Stomach (tissue), 4 donors: ENCODE measurements at regions not wholly inside any gene's neighbourhood (a gene's known extent, or its start where the extent isn't known, plus 50 kb on each side); places are given as distances from the start of the nearest gene placed in this dataset.

Source experiments
- CTCF ChIP-seq, 7 experiments: fragments of 450-650 bp in 4 of 7; fragments of 200-600 bp in 3 of 7; sonication (generic) in 3 of 7; IDR thresholded peaks; one replicate each; pipeline ENCODE4 v1.5.1; 2016 to 2019; ENCODE audit warnings: antibody characterized with exemption in 7 of 7, control low read depth in 2 of 7, mild to moderate bottlenecking in 1 of 7
- POLR2A ChIP-seq, 4 donors: fragments of 450-650 bp; IDR thresholded peaks; one replicate each; pipeline ENCODE4 v1.6.1; 2016; ENCODE audit warnings: antibody characterized with exemption in 4 of 4, control low read depth in 2 of 4, mild to moderate bottlenecking in 1 of 4, moderate library complexity in 1 of 4
- POLR2AphosphoS5 ChIP-seq, 3 donors: sonication (generic); formaldehyde crosslinking; IDR thresholded peaks; one replicate each; pipeline ENCODE4 v1.6.1; 2016; ENCODE audit warnings: antibody characterized with exemption in 3 of 3

DNA sequence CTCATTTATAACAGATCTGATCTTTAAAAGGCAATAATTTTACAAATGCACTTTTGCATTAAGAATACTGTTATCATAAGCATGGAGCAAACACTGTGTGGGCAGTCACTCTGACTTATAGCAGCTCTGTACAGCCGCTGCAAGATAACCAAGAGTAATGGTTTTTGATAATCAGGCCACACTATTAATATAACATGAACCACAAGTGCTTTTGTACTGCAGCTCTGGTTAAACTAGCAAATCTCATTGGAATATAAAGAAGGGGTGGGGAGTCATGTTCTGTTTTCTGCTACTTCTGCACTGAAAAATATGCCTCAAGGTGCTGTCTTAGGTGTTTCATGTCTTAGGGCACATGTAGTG lies 357.4 kb downstream of the LMO4 start:
- no peak for TF ChIP-seq CTCF (IDR thresholded peaks at IDR 0.05)
- TF ChIP-seq POLR2A (IDR thresholded peaks at IDR 0.05): no peak
- TF ChIP-seq POLR2AphosphoS5 (IDR thresholded peaks at IDR 0.05): no peak
